RPMI7951 (cell line): ENCODE measurements at regions not wholly inside any gene's neighbourhood (a gene's known extent, or its start where the extent isn't known, plus 50 kb on each side); places are given as distances from the start of the nearest gene placed in this dataset.

Experiments used
- DNase-seq: peaks from one replicate; pipeline ENCODE4 v3.0.0-alpha.2; 2012; ENCODE audit warnings: low read depth

- no peak for DNase-seq
Measured at GRCh38 chr13:22648320-22648801, 532.4 kb upstream of the SGCG start.

- no peak for DNase-seq
Measured at GRCh38 chr13:22652796-22653195, 528.0 kb upstream of the SGCG start.

GRCh38 chr13:22653866-22654265, 526.9 kb upstream of the SGCG start:
- DNase-seq, result no peak

GRCh38 chr13:22655106-22655852, 525.5 kb upstream of the SGCG start:
- no peak for DNase-seq

- peak; percentile 17 for DNase-seq
Measured at GRCh38 chr13:22662771-22663170, 518.0 kb upstream of the SGCG start.

- no peak for DNase-seq
Measured at GRCh38 chr13:22665506-22665905, 515.3 kb upstream of the SGCG start.

- DNase-seq, result no peak
Measured at GRCh38 chr13:22690756-22691155, 490.0 kb upstream of the SGCG start.

GRCh38 chr13:22693691-22694090, 487.1 kb upstream of the SGCG start:
- no peak for DNase-seq

GRCh38 chr13:22696433-22696832, 484.3 kb upstream of the SGCG start:
- no peak for DNase-seq

GRCh38 chr13:22698467-22698866, 482.3 kb upstream of the SGCG start:
- DNase-seq, result no peak

- DNase-seq, result no peak
Measured at GRCh38 chr13:22700246-22700887, 480.4 kb upstream of the SGCG start.

GRCh38 chr13:22703601-22704209, 477.1 kb upstream of the SGCG start:
- no peak for DNase-seq

- no peak for DNase-seq
Measured at GRCh38 chr13:22707946-22708345, 472.8 kb upstream of the SGCG start.

- no peak for DNase-seq
Measured at GRCh38 chr13:22717036-22717435, 463.7 kb upstream of the SGCG start.

GRCh38 chr13:22726726-22727125, 454.1 kb upstream of the SGCG start:
- no peak for DNase-seq

- no peak for DNase-seq
Measured at GRCh38 chr13:22735011-22735995, 445.5 kb upstream of the SGCG start.

- no peak for DNase-seq
Measured at GRCh38 chr13:22736084-22736767, 444.6 kb upstream of the SGCG start.

GRCh38 chr13:22736768-22737092, 444.0 kb upstream of the SGCG start:
- no peak for DNase-seq

- DNase-seq, result no peak
Measured at GRCh38 chr13:22738357-22738756, 442.4 kb upstream of the SGCG start.

GRCh38 chr13:22740264-22740663, 440.5 kb upstream of the SGCG start:
- no peak for DNase-seq

GRCh38 chr13:22744688-22745452, 435.9 kb upstream of the SGCG start:
- peak; percentile 62 for DNase-seq
